ENCODE measurements at regions not wholly inside any gene's neighbourhood (a gene's known extent, or its start where the extent isn't known, plus 50 kb on each side); places are given as distances from the start of the nearest gene placed in this dataset.
"Not testable (repeated sequence)": the region's sequence is repeated elsewhere in the genome, so short reads cannot be mapped to it uniquely, and the experiment has no call there.

GRCh38 chr12:46569826-46570439 is 197.4 kb upstream of the SLC38A2 start:
- TF ChIP-seq, protein P1, sequence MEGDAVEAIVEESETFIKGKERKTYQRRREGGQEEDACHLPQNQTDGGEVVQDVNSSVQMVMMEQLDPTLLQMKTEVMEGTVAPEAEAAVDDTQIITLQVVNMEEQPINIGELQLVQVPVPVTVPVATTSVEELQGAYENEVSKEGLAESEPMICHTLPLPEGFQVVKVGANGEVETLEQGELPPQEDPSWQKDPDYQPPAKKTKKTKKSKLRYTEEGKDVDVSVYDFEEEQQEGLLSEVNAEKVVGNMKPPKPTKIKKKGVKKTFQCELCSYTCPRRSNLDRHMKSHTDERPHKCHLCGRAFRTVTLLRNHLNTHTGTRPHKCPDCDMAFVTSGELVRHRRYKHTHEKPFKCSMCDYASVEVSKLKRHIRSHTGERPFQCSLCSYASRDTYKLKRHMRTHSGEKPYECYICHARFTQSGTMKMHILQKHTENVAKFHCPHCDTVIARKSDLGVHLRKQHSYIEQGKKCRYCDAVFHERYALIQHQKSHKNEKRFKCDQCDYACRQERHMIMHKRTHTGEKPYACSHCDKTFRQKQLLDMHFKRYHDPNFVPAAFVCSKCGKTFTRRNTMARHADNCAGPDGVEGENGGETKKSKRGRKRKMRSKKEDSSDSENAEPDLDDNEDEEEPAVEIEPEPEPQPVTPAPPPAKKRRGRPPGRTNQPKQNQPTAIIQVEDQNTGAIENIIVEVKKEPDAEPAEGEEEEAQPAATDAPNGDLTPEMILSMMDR (IDR thresholded peaks at IDR 0.05; ENCODE audit: low read depth, low read length, missing control alignments): no peak
- no peak overlapping the region for H3K4me3 ChIP-seq (ENCODE audit: low read depth, low read length)
- in situ Hi-C loops (cut with HindIII; ENCODE audit: low sequenced_read_pairs): no loop called here
- no peak for DNase-seq (ENCODE audit: low read depth)

GRCh38 chr12:46567667-46568066 is 195.1 kb upstream of the SLC38A2 start:
- no peak overlapping the region for H3K4me3 ChIP-seq (ENCODE audit: low read depth, low read length)
- in situ Hi-C loops (cut with HindIII; ENCODE audit: low sequenced_read_pairs): no loop called here
- TF ChIP-seq, protein P1 (IDR thresholded peaks at IDR 0.05; ENCODE audit: low read depth, low read length, missing control alignments): no peak
- DNase-seq (ENCODE audit: low read depth): no peak

DNA sequence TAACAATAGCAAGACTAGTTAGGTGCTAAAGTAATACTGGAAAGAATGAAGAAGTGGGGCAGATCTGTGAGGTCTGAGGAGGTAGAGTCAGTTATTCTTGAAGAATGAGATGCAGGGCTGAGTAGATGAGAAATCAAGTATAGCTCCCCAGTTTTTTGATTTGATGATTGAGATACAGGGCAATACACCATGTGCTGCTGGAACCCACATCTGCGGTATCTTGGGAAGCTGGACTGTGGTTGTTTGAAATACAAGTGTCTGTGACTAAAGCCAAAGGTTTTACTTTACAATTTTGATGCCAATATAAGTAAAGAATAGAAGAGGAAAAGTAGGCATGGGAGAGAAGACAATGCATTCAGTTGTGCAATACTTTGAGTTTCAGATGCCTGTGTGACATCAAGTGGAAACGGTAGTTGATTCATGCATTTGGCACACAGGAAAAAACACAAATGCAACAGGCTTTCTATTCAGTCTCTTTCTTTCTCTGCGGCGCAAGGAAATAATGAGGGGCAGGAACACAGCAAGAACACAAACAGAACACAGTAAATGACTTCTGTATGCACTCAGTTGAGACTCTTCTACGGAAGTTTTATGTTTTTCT is 190.2 kb upstream of the SLC38A2 start:
- in situ Hi-C loops (cut with HindIII; ENCODE audit: low sequenced_read_pairs): no loop called here
- TF ChIP-seq, protein P1 (IDR thresholded peaks at IDR 0.05; ENCODE audit: low read depth, low read length, missing control alignments): no peak
- DNase-seq (ENCODE audit: low read depth): peak; percentile 89
- H3K4me3 ChIP-seq (ENCODE audit: low read depth, low read length): no peak overlapping the region

GRCh38 chr12:46561769-46562624 is 189.4 kb upstream of the SLC38A2 start:
- in situ Hi-C loops (cut with HindIII; ENCODE audit: low sequenced_read_pairs); H3K4me3 ChIP-seq (ENCODE audit: low read depth, low read length); DNase-seq (ENCODE audit: low read depth): not testable (repeated sequence)

GRCh38 chr12:46560874-46561273 is 188.3 kb upstream of the SLC38A2 start:
- TF ChIP-seq, protein P1 (IDR thresholded peaks at IDR 0.05; ENCODE audit: low read depth, low read length, missing control alignments): no peak
- no peak for DNase-seq (ENCODE audit: low read depth)
- in situ Hi-C loops (cut with HindIII; ENCODE audit: low sequenced_read_pairs): no loop called here
- H3K4me3 ChIP-seq (ENCODE audit: low read depth, low read length): no peak overlapping the region

GRCh38 chr12:46560089-46560488 is 187.5 kb upstream of the SLC38A2 start:
- no peak overlapping the region for H3K4me3 ChIP-seq (ENCODE audit: low read depth, low read length)
- TF ChIP-seq, protein P1 (IDR thresholded peaks at IDR 0.05; ENCODE audit: low read depth, low read length, missing control alignments): no peak

DNA sequence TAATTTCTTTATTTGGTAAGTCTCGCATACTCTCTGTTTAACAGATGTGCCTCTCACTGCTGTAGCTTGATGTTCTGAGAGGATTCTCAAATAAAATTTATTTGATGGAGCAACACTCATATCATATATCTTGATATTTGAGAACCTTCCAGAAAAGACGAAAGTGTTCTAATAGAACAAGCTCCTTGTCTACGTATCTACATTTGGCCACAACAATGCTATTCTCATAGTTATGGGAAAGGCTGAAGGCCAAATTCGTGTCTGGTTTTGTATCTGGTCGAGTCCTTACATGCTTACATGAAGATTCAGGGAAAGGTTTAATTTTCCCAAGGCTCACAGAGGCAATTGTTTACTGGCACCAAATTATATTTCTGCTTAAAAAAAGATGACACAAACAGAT is 186.7 kb upstream of the SLC38A2 start:
- TF ChIP-seq, protein P1 (IDR thresholded peaks at IDR 0.05; ENCODE audit: low read depth, low read length, missing control alignments): no peak
- no peak overlapping the region for H3K4me3 ChIP-seq (ENCODE audit: low read depth, low read length)
- no peak for DNase-seq (ENCODE audit: low read depth)
- in situ Hi-C loops (cut with HindIII; ENCODE audit: low sequenced_read_pairs): no loop called here

More at GRCh38 chr12:46560089-46560488, 187.5 kb upstream of the SLC38A2 start:
- in situ Hi-C loops (cut with HindIII; ENCODE audit: low sequenced_read_pairs): no loop called here
- no peak for DNase-seq (ENCODE audit: low read depth)

Measured in astrocyte of the cerebellum (primary cell).